ENCODE measurements at regions not wholly inside any gene's neighbourhood (a gene's known extent, or its start where the extent isn't known, plus 50 kb on each side); places are given as distances from the start of the nearest gene placed in this dataset.
"Not testable (repeated sequence)": the region's sequence is repeated elsewhere in the genome, so short reads cannot be mapped to it uniquely, and the experiment has no call there.

DNA sequence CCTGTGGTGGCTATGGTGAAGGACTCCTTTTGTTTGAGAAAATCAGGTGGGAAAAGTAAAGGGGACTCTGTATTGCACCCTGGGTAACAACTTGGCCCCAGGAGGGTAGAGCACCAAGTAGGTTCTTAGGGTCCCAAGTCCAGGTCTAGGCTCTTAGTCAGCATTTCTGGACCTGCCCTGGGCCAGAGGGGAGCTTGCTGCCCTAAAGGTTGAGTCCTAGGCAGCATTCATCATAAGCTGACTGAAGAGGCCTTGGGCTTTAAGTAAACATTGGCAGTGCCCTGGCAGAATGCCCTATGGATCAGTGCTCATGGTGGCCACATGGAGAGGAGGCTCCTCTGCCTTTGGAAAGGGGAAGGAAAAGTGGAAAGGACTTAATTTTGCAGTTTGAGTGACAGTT, 268.5 kb upstream of the CTNNB1 start:
- Mint-ChIP-seq H3K4me1 (ENCODE audit: low read depth in 2 of 2) (peaks cover 0 to 8% of the 10 kb centered on the region in 2 donors), H3K4me3 (no peak overlapping the region), H3K9me3 (peaks cover 8% of the 10 kb centered on the region), H3K27ac (no peak overlapping the region), H3K27me3 (peaks cover 29 to 49% of the 10 kb centered on the region in 2 donors), H3K36me3 (peaks cover 7% of the 10 kb centered on the region)
- no peak for DNase-seq (ENCODE audit: low spot score)
- ATAC-seq, result no peak

DNA sequence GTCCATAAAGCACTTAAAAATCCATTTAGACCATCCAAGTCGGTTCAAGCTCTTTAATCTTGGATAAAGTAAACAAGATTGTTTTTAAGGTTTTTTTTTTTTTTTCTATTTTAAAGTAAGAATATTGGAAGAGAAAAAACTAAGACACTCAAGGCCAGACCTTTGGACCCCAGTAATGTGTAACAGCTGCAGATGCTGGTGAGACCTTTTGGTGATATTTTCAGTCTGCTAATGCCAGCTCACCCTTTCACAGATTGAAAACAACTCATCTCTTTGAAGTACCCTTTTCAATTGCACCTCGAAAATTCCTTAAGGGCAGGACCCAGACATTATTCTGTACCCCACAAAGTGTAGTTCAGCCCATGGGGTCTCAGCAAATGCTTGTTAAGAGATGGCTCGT, 260.7 kb upstream of the CTNNB1 start:
- no peak overlapping the region for H3K4me3 Mint-ChIP-seq
- DNase-seq (ENCODE audit: low spot score) (no peak), ATAC-seq (no peak)
- H3K9me3 Mint-ChIP-seq, result no peaks in the 10 kb centered on the region
- peaks cover 0 to 14% of the 10 kb centered on the region in 2 donors for H3K4me1 Mint-ChIP-seq (ENCODE audit: low read depth in 2 of 2)
- no peaks in the 10 kb centered on the region for H3K36me3 Mint-ChIP-seq
- H3K27me3 Mint-ChIP-seq, result peaks cover 3 to 5% of the 10 kb centered on the region in 2 donors
- no peak overlapping the region for H3K27ac Mint-ChIP-seq

DNA sequence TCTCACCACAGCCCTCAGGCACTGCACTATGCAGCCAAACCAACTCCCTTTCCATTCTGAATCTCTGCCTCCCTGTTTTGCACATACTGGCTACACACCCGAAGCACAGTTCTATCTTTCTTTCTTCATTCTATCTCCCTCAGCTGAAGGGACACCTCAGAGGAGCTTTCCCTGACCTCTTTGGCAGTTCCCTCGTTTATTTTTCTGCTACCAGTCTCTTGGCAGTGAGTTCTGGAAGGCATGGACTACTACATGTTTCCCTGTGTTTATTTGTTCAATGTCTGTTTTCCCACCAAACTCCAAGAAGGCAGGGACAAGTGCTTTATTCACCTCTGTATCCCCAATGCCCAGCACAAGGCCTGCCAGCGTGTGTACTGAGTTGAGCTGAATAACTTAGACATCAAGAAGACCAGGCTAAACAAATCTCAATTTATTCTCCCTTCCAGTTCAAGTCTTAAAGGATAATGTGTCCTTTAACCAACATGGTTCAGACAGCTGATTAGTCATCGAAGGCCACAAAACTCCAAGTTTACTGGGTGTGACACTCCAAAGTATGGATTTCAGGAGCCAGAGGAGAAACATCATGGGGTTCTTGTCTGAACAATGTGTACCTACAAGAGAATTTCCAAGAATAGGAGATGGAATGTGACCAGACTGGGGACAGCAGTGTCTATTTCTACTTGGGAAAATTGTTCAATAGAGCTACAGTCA, 260.1 kb upstream of the CTNNB1 start:
- peaks cover 3 to 7% of the 10 kb centered on the region in 2 donors for H3K27me3 Mint-ChIP-seq
- H3K27ac Mint-ChIP-seq, result no peak overlapping the region
- peaks cover 0 to 11% of the 10 kb centered on the region in 2 donors for H3K4me1 Mint-ChIP-seq (ENCODE audit: low read depth in 2 of 2)
- H3K36me3 Mint-ChIP-seq, result no peaks in the 10 kb centered on the region
- ATAC-seq (no peak), DNase-seq (ENCODE audit: low spot score) (no peak)
- H3K4me3 Mint-ChIP-seq, result no peak overlapping the region
- no peaks in the 10 kb centered on the region for H3K9me3 Mint-ChIP-seq

DNA sequence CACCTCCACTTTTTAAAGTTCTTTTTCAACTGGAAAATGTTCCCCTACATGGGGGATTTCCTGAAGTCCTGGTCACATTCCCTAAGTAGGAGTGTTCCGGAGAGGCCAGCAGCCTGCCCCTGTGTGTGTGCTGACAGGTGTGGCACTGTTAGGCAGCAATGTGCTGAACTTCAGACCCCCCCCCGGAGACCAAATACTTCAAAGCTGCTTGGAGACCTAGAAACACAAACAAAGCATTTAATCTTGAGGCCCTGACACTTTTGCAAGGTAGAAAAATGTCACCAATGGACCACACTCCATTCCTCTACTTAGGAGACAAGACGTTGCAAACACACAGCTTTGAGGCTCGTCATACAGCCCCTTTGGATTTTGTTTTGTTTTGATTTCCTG, 259.6 kb upstream of the CTNNB1 start:
- Mint-ChIP-seq H3K36me3 (no peaks in the 10 kb centered on the region), H3K4me3 (no peak overlapping the region), H3K9me3 (no peaks in the 10 kb centered on the region), H3K27ac (no peak overlapping the region), H3K4me1 (ENCODE audit: low read depth in 2 of 2) (peaks cover 0 to 6% of the 10 kb centered on the region in 2 donors), H3K27me3 (peaks cover 3 to 7% of the 10 kb centered on the region in 2 donors)
- DNase-seq (ENCODE audit: low spot score) (no peak), ATAC-seq (no peak)

DNA sequence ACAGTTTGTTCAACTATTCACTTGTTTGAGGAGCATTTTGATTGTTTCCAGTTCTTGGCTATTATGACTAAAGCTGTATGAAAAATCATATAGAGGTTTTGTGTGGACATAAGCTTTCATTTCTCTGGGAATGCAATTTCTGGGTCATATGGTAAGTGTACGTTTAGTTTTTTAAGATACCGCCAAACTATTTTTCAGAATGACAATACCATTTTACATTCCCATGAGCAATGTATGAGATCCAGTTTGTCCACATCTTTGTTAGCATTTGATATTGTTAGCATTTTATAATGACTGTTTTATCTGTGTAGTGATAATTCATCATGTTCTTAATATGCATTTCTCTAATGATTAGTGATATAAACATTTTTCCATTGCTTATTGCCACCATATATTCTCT, 258.7 kb upstream of the CTNNB1 start:
- Mint-ChIP-seq H3K9me3 (no peaks in the 10 kb centered on the region), H3K4me3 (no peak overlapping the region), H3K27me3 (peaks cover 3 to 7% of the 10 kb centered on the region in 2 donors), H3K27ac (no peak overlapping the region), H3K36me3 (no peaks in the 10 kb centered on the region), H3K4me1 (ENCODE audit: low read depth in 2 of 2) (peaks cover 0 to 6% of the 10 kb centered on the region in 2 donors)
- DNase-seq (ENCODE audit: low spot score) (no peak), ATAC-seq (no peak)

DNA sequence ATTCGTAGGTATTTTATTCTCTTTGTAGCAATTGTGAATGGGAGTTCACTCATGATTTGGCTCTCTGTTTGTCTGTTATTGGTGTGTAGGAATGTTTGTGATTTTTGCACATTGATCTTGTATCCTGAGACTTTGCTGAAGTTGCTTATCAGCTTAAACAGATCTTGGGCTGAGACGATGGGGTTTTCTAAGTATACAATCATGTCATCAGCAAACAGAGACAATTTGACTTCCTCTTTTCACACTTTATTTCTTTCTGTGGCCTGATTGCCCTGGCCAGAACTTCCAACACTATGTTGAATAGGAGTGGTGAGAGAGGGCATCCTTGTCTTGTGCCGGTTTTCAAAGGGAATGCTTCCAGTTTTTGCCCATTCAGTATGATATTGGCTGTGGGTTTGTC, 252.3 kb upstream of the CTNNB1 start:
- not testable (repeated sequence) for H3K4me3 Mint-ChIP-seq; H3K4me1 Mint-ChIP-seq (ENCODE audit: low read depth in 2 of 2); ATAC-seq; DNase-seq (ENCODE audit: low spot score); H3K27ac Mint-ChIP-seq; H3K9me3 Mint-ChIP-seq
- H3K27me3 Mint-ChIP-seq, result peaks cover 15 to 35% of the 10 kb centered on the region in 2 donors
- H3K36me3 Mint-ChIP-seq, result peaks cover 16% of the 10 kb centered on the region

DNA sequence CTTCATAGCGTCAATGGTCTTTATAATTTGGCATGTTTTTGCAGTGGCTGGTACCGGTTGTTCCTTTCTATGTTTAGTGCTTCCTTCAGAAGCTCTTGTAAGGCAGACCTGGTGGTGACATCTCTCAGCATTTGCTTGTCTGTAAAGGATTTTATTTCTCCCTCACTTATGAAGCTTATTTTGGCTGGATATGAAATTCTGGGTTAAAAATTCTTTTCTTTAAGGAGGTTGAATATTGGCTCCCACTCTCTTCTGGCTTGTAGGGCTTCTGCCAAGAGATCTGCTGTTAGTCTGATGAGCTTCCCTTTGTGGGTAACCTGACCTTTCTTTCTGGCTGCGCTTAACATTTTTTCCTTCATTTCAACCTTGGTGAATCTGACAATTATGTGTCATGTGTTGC, 250.0 kb upstream of the CTNNB1 start:
- not testable (repeated sequence) for H3K27ac Mint-ChIP-seq; H3K4me3 Mint-ChIP-seq; H3K4me1 Mint-ChIP-seq (ENCODE audit: low read depth in 2 of 2); ATAC-seq; DNase-seq (ENCODE audit: low spot score)
- Mint-ChIP-seq H3K9me3 (peaks cover 13% of the 10 kb centered on the region), H3K36me3 (peaks cover 23% of the 10 kb centered on the region), H3K27me3 (peaks cover 12 to 35% of the 10 kb centered on the region in 2 donors)

DNA sequence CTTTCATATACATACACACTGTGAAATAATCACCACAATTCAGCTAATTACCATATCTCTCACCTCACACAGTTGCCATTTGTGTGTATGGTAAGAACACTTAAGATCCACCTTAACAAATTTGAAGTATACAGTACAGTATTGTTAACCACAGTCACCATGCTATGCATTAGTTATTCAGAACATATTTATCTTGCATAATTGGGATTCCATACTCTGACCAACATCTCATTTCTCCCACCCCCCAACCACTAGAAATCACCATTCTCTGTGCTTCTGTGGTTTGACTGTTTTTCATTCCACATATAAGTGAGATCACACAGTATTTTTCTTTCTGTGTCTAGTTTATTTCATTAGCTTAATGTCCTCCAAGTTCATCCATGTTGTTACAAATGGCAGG, 247.7 kb upstream of the CTNNB1 start:
- peaks cover 12 to 35% of the 10 kb centered on the region in 2 donors for H3K27me3 Mint-ChIP-seq

DNA sequence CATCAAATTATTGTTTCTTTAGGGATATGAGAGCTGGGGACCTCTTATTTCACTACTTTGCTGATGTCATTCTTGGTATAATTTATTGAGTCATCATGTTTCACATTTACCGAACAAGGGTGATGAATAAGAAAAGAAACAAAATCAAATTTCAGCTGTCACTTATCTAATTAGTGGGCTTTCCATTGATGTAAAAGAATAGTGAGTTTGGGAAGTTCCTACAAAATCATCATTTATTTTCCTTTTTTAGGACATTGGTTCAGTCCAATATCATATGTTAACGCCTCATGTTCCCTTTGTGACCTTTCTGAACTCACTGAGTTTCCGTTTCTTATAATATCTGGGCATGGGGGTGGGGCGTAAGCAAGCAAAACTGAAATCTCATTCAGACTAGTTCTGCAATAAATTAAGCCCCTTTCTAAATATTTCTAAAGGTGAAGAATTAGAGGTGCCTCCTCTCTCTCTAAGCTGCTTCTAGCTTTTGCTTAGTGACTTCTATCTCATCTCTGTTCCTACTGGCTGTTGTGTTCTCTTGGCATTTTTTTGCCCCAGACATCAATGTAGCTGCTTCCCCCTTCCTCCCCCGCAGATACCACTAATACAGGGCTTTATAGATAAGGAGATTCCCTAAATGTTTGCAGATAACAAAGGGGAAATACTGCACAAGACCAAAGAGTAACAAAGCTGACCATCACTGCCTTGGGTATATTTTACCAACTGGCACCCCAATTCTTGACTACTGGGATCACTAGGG, 238.0 kb upstream of the CTNNB1 start:
- H3K4me3 Mint-ChIP-seq, result peak overlapping the region; percentile 44
- ATAC-seq (peak; percentile 63 to 70), DNase-seq (ENCODE audit: low spot score) (no peak)
- H3K9me3 Mint-ChIP-seq, result peaks cover 12% of the 10 kb centered on the region
- peaks cover 17 to 23% of the 10 kb centered on the region in 2 donors for H3K27me3 Mint-ChIP-seq
- H3K27ac Mint-ChIP-seq, result peak overlapping the region; percentile 29 to 84
- peaks cover 12 to 20% of the 10 kb centered on the region in 2 donors for H3K4me1 Mint-ChIP-seq (ENCODE audit: low read depth in 2 of 2)
- peaks cover 19% of the 10 kb centered on the region for H3K36me3 Mint-ChIP-seq

More for the DNA sequence above, 247.7 kb upstream of the CTNNB1 start:
- no peak overlapping the region for H3K27ac Mint-ChIP-seq
- ATAC-seq (peak; percentile 41 to 65), DNase-seq (ENCODE audit: low spot score) (no peak)
- H3K9me3 Mint-ChIP-seq, result peaks cover 13% of the 10 kb centered on the region
- peaks cover 0 to 6% of the 10 kb centered on the region in 2 donors for H3K4me1 Mint-ChIP-seq (ENCODE audit: low read depth in 2 of 2)
- no peak overlapping the region for H3K4me3 Mint-ChIP-seq
- peaks cover 18% of the 10 kb centered on the region for H3K36me3 Mint-ChIP-seq

DNA sequence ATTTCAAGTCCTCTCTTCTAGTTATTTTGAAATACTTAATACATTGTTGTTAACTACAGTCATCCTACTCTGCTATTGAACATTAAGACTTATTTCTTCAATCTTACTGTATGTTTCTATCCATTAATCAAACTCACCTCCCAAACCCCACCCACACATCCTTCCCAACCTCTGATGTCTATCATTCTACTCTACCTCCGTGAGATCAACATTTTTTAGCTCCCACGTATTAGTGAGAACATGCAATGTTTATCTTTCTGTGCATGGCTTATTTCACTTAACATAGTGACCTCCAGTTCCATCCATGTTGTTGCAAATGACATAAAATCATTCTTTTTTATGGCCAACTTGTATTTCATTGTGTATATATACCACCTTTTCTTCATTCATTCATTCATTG, 236.6 kb upstream of the CTNNB1 start:
- Mint-ChIP-seq H3K4me1 (ENCODE audit: low read depth in 2 of 2) (peaks cover 17 to 32% of the 10 kb centered on the region in 2 donors), H3K4me3 (no peak overlapping the region), H3K27ac (no peak overlapping the region), H3K27me3 (peaks cover 17 to 28% of the 10 kb centered on the region in 2 donors), H3K36me3 (peaks cover 24% of the 10 kb centered on the region), H3K9me3 (peaks cover 11% of the 10 kb centered on the region)
- ATAC-seq (no peak), DNase-seq (ENCODE audit: low spot score) (no peak)

DNA sequence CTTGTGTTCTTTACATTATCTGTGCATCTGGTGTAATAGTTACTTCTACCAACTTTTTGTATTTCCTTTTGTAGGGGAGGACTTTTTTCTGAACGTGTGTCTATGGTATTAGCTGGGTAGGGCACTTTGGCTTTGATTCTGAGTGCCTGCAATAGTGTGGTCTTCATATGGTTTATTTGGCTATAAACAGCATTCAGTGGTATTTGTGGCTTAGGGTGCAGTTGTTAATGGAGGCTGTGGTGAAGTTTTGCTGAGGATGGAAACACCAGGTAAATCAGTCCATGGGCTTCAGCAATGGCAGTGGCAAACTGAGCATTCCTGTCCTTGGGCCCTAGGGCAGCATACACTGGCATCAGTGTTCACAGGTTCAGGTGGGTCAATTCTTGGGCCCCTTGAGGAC, 230.6 kb upstream of the CTNNB1 start:
- Mint-ChIP-seq H3K36me3 (peaks cover 17% of the 10 kb centered on the region), H3K9me3 (peaks cover 10% of the 10 kb centered on the region), H3K4me3 (peak overlapping the region; percentile 87)

DNA sequence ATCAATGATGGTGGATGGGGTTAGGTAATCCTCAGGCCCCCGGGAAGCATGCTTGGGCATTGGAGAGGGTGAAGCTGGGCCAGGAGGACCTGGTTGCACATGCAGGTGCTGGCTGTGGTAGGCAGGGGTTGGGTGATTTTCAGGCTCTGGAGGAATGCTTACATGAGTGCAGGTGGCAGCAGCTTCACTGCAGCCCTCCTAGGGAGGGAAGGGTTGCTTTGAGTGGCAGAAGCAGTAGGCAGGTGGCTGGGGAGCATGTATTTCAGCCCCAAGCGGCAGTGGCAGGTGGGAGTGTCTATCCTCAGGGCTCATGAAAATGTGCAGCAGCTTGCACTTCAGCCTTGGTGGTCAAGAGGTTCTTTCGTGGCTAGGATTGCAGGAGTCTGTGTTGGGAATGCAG, 230.0 kb upstream of the CTNNB1 start:
- Mint-ChIP-seq H3K9me3 (peaks cover 5% of the 10 kb centered on the region), H3K36me3 (peaks cover 10% of the 10 kb centered on the region), H3K27ac (peak overlapping the region; percentile 89 to 99), H3K4me3 (peak overlapping the region; percentile 87), H3K27me3 (peaks cover 6 to 11% of the 10 kb centered on the region in 2 donors), H3K4me1 (ENCODE audit: low read depth in 2 of 2) (peaks cover 66 to 74% of the 10 kb centered on the region in 2 donors)
- DNase-seq (ENCODE audit: low spot score), result no peak
- no peak for ATAC-seq

More for the DNA sequence above, 230.6 kb upstream of the CTNNB1 start:
- Mint-ChIP-seq H3K4me1 (ENCODE audit: low read depth in 2 of 2) (peaks cover 59 to 68% of the 10 kb centered on the region in 2 donors), H3K27ac (peak overlapping the region; percentile 89 to 99), H3K27me3 (peaks cover 10 to 17% of the 10 kb centered on the region in 2 donors)
- ATAC-seq (no peak), DNase-seq (ENCODE audit: low spot score) (no peak)

DNA sequence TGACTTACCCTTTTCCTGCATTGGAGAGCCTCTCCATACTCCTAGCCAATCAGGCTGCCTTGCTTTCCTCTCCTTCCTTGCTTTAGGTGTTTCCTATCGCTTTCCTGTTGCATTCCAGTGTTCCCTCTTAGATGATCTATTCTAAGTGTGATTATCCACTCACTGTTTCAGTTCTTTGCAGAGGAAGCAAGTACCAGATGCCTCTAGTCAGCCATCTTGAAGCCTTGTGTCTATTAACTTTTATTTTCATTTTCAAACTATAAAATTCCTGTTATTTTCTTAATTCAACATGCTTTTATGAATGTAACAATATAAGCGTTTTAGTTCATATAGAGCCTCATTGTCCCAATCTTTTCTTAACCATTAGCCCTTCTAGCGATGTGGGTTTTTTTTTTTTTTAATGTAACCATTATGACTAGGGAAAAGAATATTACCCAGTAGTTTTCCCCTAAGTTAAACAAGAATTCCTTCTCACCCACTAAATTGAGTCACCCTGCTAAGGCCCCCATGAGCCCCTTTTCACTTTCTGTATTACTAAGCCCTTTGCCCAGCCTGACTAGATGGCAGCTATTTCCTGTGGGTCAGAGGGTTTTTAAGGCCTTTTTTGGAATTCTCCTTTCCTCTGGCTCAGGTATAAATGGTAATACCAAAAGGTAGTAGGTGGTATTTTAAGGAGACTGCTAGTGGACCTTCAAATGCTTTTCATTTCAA, 229.4 kb upstream of the CTNNB1 start:
- peaks cover 5 to 8% of the 10 kb centered on the region in 2 donors for H3K27me3 Mint-ChIP-seq
- peaks cover 4% of the 10 kb centered on the region for H3K9me3 Mint-ChIP-seq
- peaks cover 8% of the 10 kb centered on the region for H3K36me3 Mint-ChIP-seq
- H3K27ac Mint-ChIP-seq, result peak overlapping the region; percentile 89 to 99
- peak overlapping the region; percentile 87 for H3K4me3 Mint-ChIP-seq
- DNase-seq (ENCODE audit: low spot score), result peak; percentile 72
- ATAC-seq, result peak in 1 of 2 donors; percentile 54
- peaks cover 70 to 72% of the 10 kb centered on the region in 2 donors for H3K4me1 Mint-ChIP-seq (ENCODE audit: low read depth in 2 of 2)

All from natural killer cell treated with Interleukin-12 subunit alpha and Interleukin-12 subunit beta and Interleukin-15 and Interleukin-18, amount 100 ng/mL, for 72 hours (primary cell).